H1 (cell line): ENCODE measurements at regions not wholly inside any gene's neighbourhood (a gene's known extent, or its start where the extent isn't known, plus 50 kb on each side); places are given as distances from the start of the nearest gene placed in this dataset.

ENCODE experiments used
- CTCF ChIA-PET: fragments of 300-600 bp; sonication (Branson Sonifier 250); formaldehyde crosslinking; loops from one replicate; lab custom pipeline; 2021; ENCODE audit not compliant: partially characterized antibody; lab: Charles Lee
- POLR2A ChIA-PET: fragments of 300-600 bp; sonication (Branson Sonifier 250); formaldehyde crosslinking; loops from one replicate; lab custom pipeline; 2021; ENCODE audit warnings: inconsistent platforms; ENCODE audit not compliant: partially characterized antibody; lab: Charles Lee
- DNase-seq, 2 experiments: peaks; one replicate each; pipeline versions ENCODE4 v3.0.0 to v3.0.0-alpha.2; 2010 to 2022; ENCODE audit warnings: low spot score in 2 of 2, low read depth in 1 of 2, mixed read lengths in 1 of 2
- FAIRE-seq: peaks from 2 replicates; lab custom pipeline; 2011; peaks lifted over from hg19 to GRCh38; lab: Jason Lieb, UNC
- H2AFZ ChIP-seq: 2 replicates; pipeline ENCODE4 v1.8.1; 2012; ENCODE audit warnings: low read length, inconsistent platforms
- H2AK5ac ChIP-seq: 2 replicates; pipeline ENCODE4 v1.6.1; 2013; ENCODE audit warnings: low read depth, low read length
- H2BK120ac ChIP-seq: replicated peaks from 2 replicates; pipeline ENCODE3; 2013; ENCODE audit warnings: low read depth, low read length, inconsistent platforms
- H2BK12ac ChIP-seq: 2 replicates; pipeline ENCODE4 v1.6.1; 2013; ENCODE audit warnings: low read depth, low read length
- H2BK15ac ChIP-seq: 2 replicates; pipeline ENCODE4 v1.6.1; 2013; ENCODE audit warnings: low read length
- H2BK20ac ChIP-seq: 2 replicates; pipeline ENCODE4 v1.6.1; 2013; ENCODE audit warnings: low read length
- H2BK5ac ChIP-seq: 2 replicates; pipeline ENCODE4 v1.6.1; 2013; ENCODE audit warnings: low read depth, low read length
- H3K14ac ChIP-seq: 2 replicates; pipeline ENCODE4 v1.6.1; 2013; ENCODE audit warnings: inconsistent platforms; ENCODE audit not compliant: insufficient read length
- H3K18ac ChIP-seq: 2 replicates; pipeline ENCODE4 v1.6.1; 2013; ENCODE audit warnings: low read length; ENCODE audit errors: extremely low read depth
- H3K23ac ChIP-seq: 2 replicates; pipeline ENCODE4 v1.6.1; 2013; ENCODE audit warnings: inconsistent platforms; ENCODE audit not compliant: insufficient read length
- H3K23me2 ChIP-seq: 2 replicates; pipeline ENCODE4 v1.6.1; 2013; ENCODE audit warnings: low read depth, low read length
- H3K27ac ChIP-seq: 2 replicates; pipeline ENCODE4 v1.6.1; 2011; ENCODE audit warnings: low read depth, low read length, inconsistent platforms
- H3K27me3 ChIP-seq, 4 experiments: replicated peaks in 1 of 4; 1 replicate in 1 of 4; 2 replicates in 3 of 4; pipeline versions ENCODE4 v1.6.1 to v1.8.1; 2011 to 2013; ENCODE audit warnings: low read length in 3 of 4, mild to moderate bottlenecking in 3 of 4, inconsistent platforms in 2 of 4, mixed read lengths in 2 of 4, moderate library complexity in 1 of 4; ENCODE audit not compliant: control insufficient read depth in 3 of 4, insufficient read depth in 3 of 4; ENCODE audit errors: extremely low read depth in 1 of 4
- H3K36me3 ChIP-seq, 4 experiments: 2 replicates each; pipeline versions ENCODE4 v1.6.1 to v1.8.1; 2011 to 2013; ENCODE audit warnings: mild to moderate bottlenecking in 4 of 4, low read length in 3 of 4, moderate library complexity in 2 of 4, control low read depth in 1 of 4, inconsistent platforms in 1 of 4; ENCODE audit not compliant: insufficient read depth in 4 of 4, control insufficient read depth in 2 of 4
- H3K4ac ChIP-seq: replicated peaks from 2 replicates; pipeline ENCODE3; 2013; ENCODE audit warnings: low read length, low read depth, mixed read lengths, inconsistent platforms; ENCODE audit not compliant: insufficient read length
- H3K4me1 ChIP-seq, 4 experiments: replicated peaks in 1 of 4; 1 replicate in 1 of 4; 2 replicates in 3 of 4; pipeline versions ENCODE4 v1.6.1 to v1.8.1; 2011 to 2013; ENCODE audit warnings: low read length in 3 of 4, inconsistent platforms in 2 of 4, mixed read lengths in 1 of 4; ENCODE audit not compliant: insufficient read depth in 4 of 4, control insufficient read depth in 3 of 4
- H3K4me2 ChIP-seq, 2 experiments: 2 replicates each; pipeline versions ENCODE4 v1.6.1 to v1.8.1; 2011 to 2013; ENCODE audit warnings: low read depth in 2 of 2, low read length in 2 of 2, control low read depth in 1 of 2, inconsistent platforms in 1 of 2, mild to moderate bottlenecking in 1 of 2; ENCODE audit not compliant: insufficient read depth in 1 of 2
- H3K4me3 ChIP-seq, 4 experiments: fragments of 200-600, 300-600 bp in 1 of 4; sonication (generic), shearing (Covaris generic), sonication (Bioruptor Twin) in 1 of 4; 2 replicates each; pipeline versions ENCODE4 v1.5.1 to v1.8.1; 2011 to 2016; ENCODE audit warnings: low read length in 4 of 4, low read depth in 3 of 4, control low read depth in 2 of 4, inconsistent platforms in 2 of 4, mild to moderate bottlenecking in 2 of 4, mixed read lengths in 1 of 4, moderate library complexity in 1 of 4; ENCODE audit not compliant: insufficient read depth in 2 of 4; ENCODE audit errors: extremely low read depth in 1 of 4
- H3K56ac ChIP-seq: replicated peaks from 2 replicates; pipeline ENCODE3; 2013; ENCODE audit warnings: low read depth, mild to moderate bottlenecking, mixed read lengths, low read length, inconsistent platforms; ENCODE audit not compliant: insufficient read length
- H3K79me1 ChIP-seq: 2 replicates; pipeline ENCODE4 v1.6.1; 2013; ENCODE audit warnings: low read depth, low read length, control low read depth
- H3K79me2 ChIP-seq, 2 experiments: 2 replicates each; pipeline versions ENCODE4 v1.6.1 to v1.8.1; 2012 to 2013; ENCODE audit warnings: low read length in 2 of 2, mild to moderate bottlenecking in 2 of 2, inconsistent platforms in 1 of 2; ENCODE audit not compliant: insufficient read depth in 2 of 2, control insufficient read depth in 1 of 2
- H3K9ac ChIP-seq, 4 experiments: replicated peaks in 1 of 4; 1 replicate in 1 of 4; 2 replicates in 3 of 4; pipeline versions ENCODE4 v1.6.1 to v1.8.1; 2011 to 2013; ENCODE audit warnings: low read depth in 3 of 4, low read length in 3 of 4, control low read depth in 2 of 4, mild to moderate bottlenecking in 2 of 4, moderate library complexity in 2 of 4, inconsistent platforms in 1 of 4; ENCODE audit errors: extremely low read depth in 1 of 4
- H3K9me3 ChIP-seq, 2 experiments: 2 replicates each; pipeline versions ENCODE4 v1.6.1 to v1.8.1; 2012 to 2013; ENCODE audit warnings: mild to moderate bottlenecking in 2 of 2, moderate library complexity in 2 of 2, control low read depth in 1 of 2, inconsistent platforms in 1 of 2, low read depth in 1 of 2, low read length in 1 of 2, mixed read lengths in 1 of 2; ENCODE audit not compliant: insufficient read depth in 2 of 2
- H4K20me1 ChIP-seq, 2 experiments: replicated peaks in 1 of 2; 2 replicates each; pipeline versions ENCODE3 to v1.8.1; 2011 to 2013; ENCODE audit warnings: inconsistent platforms in 2 of 2, low read length in 2 of 2, mild to moderate bottlenecking in 1 of 2; ENCODE audit not compliant: insufficient read depth in 2 of 2, control insufficient read depth in 1 of 2
- H4K5ac ChIP-seq: 2 replicates; pipeline ENCODE4 v1.6.1; 2013; ENCODE audit warnings: low read length, low read depth, mixed read lengths, inconsistent platforms; ENCODE audit not compliant: insufficient read length
- H4K8ac ChIP-seq: 2 replicates; pipeline ENCODE4 v1.8.0; 2013; ENCODE audit warnings: mild to moderate bottlenecking, moderate library complexity, low read length, inconsistent platforms; ENCODE audit not compliant: insufficient read depth; ENCODE audit errors: extremely low read depth
- H4K91ac ChIP-seq: replicated peaks from 2 replicates; pipeline ENCODE3; 2013; ENCODE audit warnings: low read length, mixed read lengths, inconsistent platforms; ENCODE audit not compliant: insufficient read length
- BCL11A ChIP-seq, 2 experiments: IDR thresholded peaks; one replicate each; pipeline ENCODE4 v1.6.1; 2011; ENCODE audit warnings: low read depth in 2 of 2, low read length in 2 of 2, mild to moderate bottlenecking in 2 of 2
- CBX5 ChIP-seq: fragments of 300-800, 300-1000 bp; sonication (generic); IDR thresholded peaks from 2 replicates; pipeline ENCODE4 v1.7.1; 2016; ENCODE audit warnings: antibody characterized with exemption, low read length, low read depth
- CBX8 ChIP-seq: fragments of 300-800, 300-1000 bp; sonication (generic); IDR thresholded peaks from 2 replicates; pipeline ENCODE4 v1.7.1; 2016; ENCODE audit warnings: low read depth, low read length, borderline replicate concordance
- CHD1 ChIP-seq: IDR thresholded peaks from 2 replicates; pipeline ENCODE4 v1.6.1; 2012; ENCODE audit warnings: low read depth, low read length, improper control_type of control experiment
- EGR1 ChIP-seq: IDR thresholded peaks from 2 replicates; pipeline ENCODE4 v1.6.1; 2011; ENCODE audit warnings: low read depth, low read length, borderline replicate concordance
- EP300 ChIP-seq, 2 experiments: IDR thresholded peaks; 1 replicate in 1 of 2; 2 replicates in 1 of 2; pipeline ENCODE4 v1.6.1; 2011 to 2012; ENCODE audit warnings: low read depth in 2 of 2, low read length in 2 of 2, mild to moderate bottlenecking in 2 of 2, borderline replicate concordance in 1 of 2, inconsistent platforms in 1 of 2, moderate library complexity in 1 of 2
- GTF2F1 ChIP-seq: IDR thresholded peaks from 2 replicates; pipeline ENCODE4 v1.6.1; 2012; ENCODE audit warnings: low read depth, low read length, improper control_type of control experiment, borderline replicate concordance
- JUND ChIP-seq: IDR thresholded peaks from 2 replicates; pipeline ENCODE4 v1.6.1; 2011; ENCODE audit warnings: mild to moderate bottlenecking, improper control_type of control experiment, low read length
- KDM5A ChIP-seq: fragments of 200-600 bp; IDR thresholded peaks from 2 replicates; pipeline ENCODE4 v1.7.1; 2012; ENCODE audit warnings: mild to moderate bottlenecking, low read length, inconsistent platforms, mixed read lengths
- NRF1 ChIP-seq: IDR thresholded peaks from 2 replicates; pipeline ENCODE4 v1.6.1; 2011; ENCODE audit warnings: mild to moderate bottlenecking, low read depth, low read length, improper control_type of control experiment
- POU5F1 ChIP-seq: IDR thresholded peaks from 2 replicates; pipeline ENCODE4 v1.6.1; 2011; ENCODE audit warnings: low read depth, mild to moderate bottlenecking, low read length, moderate library complexity
- SP1 ChIP-seq: IDR thresholded peaks from 2 replicates; pipeline ENCODE4 v1.6.1; 2011; ENCODE audit warnings: low read depth, low read length
- TAF1 ChIP-seq: IDR thresholded peaks from 2 replicates; pipeline ENCODE4 v1.6.1; 2011; ENCODE audit warnings: mild to moderate bottlenecking, low read depth, low read length
- TBP ChIP-seq: IDR thresholded peaks from 2 replicates; pipeline ENCODE4 v1.6.1; 2011; ENCODE audit warnings: low read depth, low read length, improper control_type of control experiment
- TCF12 ChIP-seq: IDR thresholded peaks from 2 replicates; pipeline ENCODE4 v1.6.1; 2011; ENCODE audit warnings: low read depth, mild to moderate bottlenecking, low read length
- WGBS, 2 experiments: shearing (Covaris generic) in 1 of 2; methylation state at CpG; one replicate each; pipeline versions ENCODE4 v1.1.6 to v1.1.7; 2013 to 2015; ENCODE audit warnings: low lambda C conversion rate in 2 of 2, mixed read lengths in 2 of 2, inconsistent platforms in 1 of 2, low coverage in 1 of 2, missing lambda C conversion rate in 1 of 2; ENCODE audit not compliant: insufficient replicate concordance in 2 of 2, insufficient coverage in 1 of 2, insufficient read length in 1 of 2; ENCODE audit errors: extremely low coverage in 1 of 2, missing lambda C conversion rate in 1 of 2; 5-methylcytosine and 5-hydroxymethylcytosine counted together

- Histone ChIP-seq H3K9ac (no peak overlapping the region), H2AFZ (no peak overlapping the region), H4K91ac (no peak overlapping the region), H3K18ac (no peak overlapping the region), H3K36me3 (no peaks in the 10 kb centered on the region), H3K4me3 (no peak overlapping the region), H3K23ac (no peak overlapping the region), H3K56ac (no peak overlapping the region), H3K27me3 (no peaks in the 10 kb centered on the region), H3K4me2 (no peak overlapping the region), H4K5ac (no peak overlapping the region), H2BK120ac (no peak overlapping the region), H3K23me2 (no peaks in the 10 kb centered on the region), H3K79me1 (no peaks in the 10 kb centered on the region), H3K4me1 (no peaks in the 10 kb centered on the region), H3K9me3 (no peaks in the 10 kb centered on the region), H2AK5ac (no peak overlapping the region), H3K14ac (no peak overlapping the region), H2BK15ac (no peak overlapping the region), H2BK20ac (no peak overlapping the region), H3K79me2 (no peaks in the 10 kb centered on the region), H3K4ac (no peak overlapping the region), H2BK5ac (no peak overlapping the region), H3K27ac (no peak overlapping the region), H4K8ac (no peak overlapping the region), H2BK12ac (no peak overlapping the region), H4K20me1 (no peaks in the 10 kb centered on the region)
- ChIA-PET POLR2A (no interaction called here), CTCF (no interaction called here)
- DNase-seq (no peak), FAIRE-seq (no peak)
- 92% methylated on average over 6 of the region's 6 CpGs; no CpG with 5 or more reads in 1 of the 2 experiments for WGBS, 2 experiments
- TF ChIP-seq TCF12 (no peak), POU5F1 (no peak), NRF1 (no peak), CBX5 (no peak), KDM5A (no peak), BCL11A (IDR thresholded peaks at IDR 0.05; ENCODE audit: low read depth in 2 of 2, low read length in 2 of 2) (no peak), TAF1 (no peak), EGR1 (no peak), JUND (no peak), EP300 (IDR thresholded peaks at IDR 0.05; ENCODE audit: borderline replicate concordance in 1 of 2, low read depth in 2 of 2, low read length in 2 of 2) (no peak), CHD1 (no peak), CBX8 (no peak), SP1 (no peak), GTF2F1 (no peak), TBP (no peak)
Measured at GRCh38 chr11:26035696-26036095, 296.2 kb upstream of the ANO3 start.
